ENCODE measurements at regions not wholly inside any gene's neighbourhood (a gene's known extent, or its start where the extent isn't known, plus 50 kb on each side); places are given as distances from the start of the nearest gene placed in this dataset.
A peak's percentile ranks its signal among the peaks of the same experiment; 100 is the strongest.
"Not testable (repeated sequence)": the region's sequence is repeated elsewhere in the genome, so short reads cannot be mapped to it uniquely, and the experiment has no call there.

DNA sequence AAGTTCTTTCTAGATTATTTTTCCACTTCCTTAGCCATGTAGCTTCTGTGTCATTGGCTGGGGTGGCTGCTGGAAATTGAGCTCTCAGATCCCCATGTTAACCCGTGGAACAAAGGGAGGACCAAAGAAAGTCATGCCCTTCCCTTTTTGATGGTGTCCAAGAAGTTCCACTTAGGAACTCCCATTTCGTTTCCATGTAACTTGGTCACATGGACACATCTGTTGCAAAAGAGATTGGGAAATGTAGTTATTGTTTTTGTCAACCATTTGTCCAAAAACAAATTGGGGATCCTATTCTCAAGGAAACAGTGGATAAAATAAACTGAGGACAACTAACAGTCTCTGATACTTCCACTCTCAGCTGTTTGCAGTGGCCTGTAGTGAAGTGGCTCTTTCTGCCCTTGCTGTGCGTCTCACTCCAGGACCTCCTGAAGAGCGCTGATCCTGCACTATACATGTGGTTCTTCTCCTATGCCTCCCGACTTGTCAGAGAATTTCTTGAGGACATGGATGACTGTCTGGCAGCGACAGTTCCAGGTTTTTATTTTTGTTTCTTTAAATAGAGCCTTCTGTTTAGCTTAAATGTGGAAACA is 125.3 kb upstream of the LNX1 start:
- no peak for DNase-seq (ENCODE audit: low read depth)

DNA sequence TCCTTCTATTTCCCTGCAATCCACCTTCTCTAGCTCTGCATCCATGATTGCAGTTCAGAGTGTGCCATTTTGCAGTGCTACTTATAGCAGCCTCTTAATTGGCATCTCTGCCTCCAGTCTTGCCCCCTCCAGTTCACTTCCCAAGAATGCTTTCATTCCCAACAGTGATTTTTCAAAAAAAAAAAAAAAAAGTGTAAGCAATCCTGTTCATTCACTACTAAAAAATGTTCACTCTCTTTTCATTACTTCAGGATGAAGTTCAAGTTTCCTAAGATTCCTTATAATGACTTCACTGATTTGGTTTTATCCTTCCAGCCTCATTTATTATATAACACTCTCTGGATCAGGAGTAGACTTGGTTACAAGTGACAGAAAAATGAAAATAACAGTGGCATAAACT is 124.7 kb upstream of the LNX1 start:
- DNase-seq (ENCODE audit: low read depth), result no peak

DNA sequence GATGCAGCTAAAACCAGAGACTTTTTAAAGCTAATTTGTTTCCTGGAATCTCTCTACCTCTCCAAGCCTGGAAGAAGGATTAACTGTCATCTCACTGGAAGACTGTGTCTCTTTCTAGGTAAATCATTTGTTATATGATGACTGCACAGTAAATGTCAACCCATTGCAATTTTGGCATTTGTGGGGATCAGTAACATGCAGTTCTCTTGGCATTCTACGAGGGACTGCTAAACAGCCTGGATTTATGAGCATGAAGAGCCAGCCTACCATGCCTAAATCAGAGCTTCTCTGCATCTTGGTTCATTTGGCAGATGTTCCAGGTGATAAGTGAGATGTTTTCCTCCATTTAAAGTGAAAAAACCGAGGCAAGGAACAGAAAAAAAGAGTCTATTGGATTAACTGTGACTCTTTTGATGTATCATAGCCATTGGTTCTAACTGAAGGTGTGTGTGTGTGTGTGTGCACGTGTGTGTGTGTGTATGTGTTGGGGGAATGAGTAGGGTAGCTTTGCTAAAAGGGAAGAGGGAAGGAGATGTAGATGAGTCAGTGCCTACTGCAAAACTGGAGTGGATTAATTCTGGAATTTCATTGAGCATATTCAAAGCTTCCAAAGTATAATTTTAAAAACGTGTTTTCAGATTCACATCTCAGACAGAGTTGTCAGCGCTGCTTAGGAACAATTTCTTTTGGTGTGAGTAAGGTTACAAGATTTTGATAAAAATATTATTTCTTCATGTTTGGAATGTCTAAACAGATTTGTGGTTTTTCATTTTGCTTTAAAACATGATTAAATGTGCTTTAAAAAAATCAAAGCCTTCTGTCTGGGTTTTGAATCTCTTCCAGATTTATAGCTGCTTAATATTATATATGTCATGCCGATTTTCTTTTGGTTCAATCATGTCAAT is 123.2 kb upstream of the LNX1 start:
- no peak for DNase-seq (ENCODE audit: low read depth)

GRCh38 chr4:53713767-53714166 is 122.5 kb upstream of the LNX1 start:
- DNase-seq (ENCODE audit: low read depth), result no peak

- no peak for DNase-seq (ENCODE audit: low read depth)
Measured at GRCh38 chr4:53713296-53713695, 122.0 kb upstream of the LNX1 start.

DNA sequence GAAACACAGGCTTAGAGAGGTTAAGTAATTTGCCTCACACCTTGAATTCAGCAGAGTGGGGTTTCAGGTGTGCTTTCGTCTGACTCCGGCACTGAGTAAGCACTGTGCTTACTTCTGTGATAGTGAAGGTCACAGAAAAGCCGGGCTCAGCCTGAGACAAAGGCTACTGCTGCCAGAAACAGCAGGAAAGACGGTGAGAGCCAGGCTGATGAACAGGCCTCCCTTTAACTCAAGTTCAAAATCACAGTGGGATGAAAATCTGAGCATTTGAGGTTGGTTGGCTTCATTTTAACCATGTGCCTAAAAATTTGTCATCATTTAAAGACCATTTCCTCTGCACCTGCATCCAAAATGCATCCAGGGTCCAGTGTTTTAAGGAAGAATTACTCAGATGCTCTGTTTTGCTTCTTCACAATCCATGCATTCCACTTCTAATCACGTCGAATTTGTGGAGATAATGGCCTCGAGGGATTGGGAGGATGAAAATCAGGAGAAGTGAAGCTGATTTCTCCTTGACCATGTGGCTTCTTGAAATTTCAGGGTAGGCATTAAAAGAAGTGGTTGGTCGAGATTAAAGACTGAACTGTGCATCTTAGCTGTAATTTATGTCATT is 121.2 kb upstream of the LNX1 start:
- DNase-seq (ENCODE audit: low read depth), result no peak

DNA sequence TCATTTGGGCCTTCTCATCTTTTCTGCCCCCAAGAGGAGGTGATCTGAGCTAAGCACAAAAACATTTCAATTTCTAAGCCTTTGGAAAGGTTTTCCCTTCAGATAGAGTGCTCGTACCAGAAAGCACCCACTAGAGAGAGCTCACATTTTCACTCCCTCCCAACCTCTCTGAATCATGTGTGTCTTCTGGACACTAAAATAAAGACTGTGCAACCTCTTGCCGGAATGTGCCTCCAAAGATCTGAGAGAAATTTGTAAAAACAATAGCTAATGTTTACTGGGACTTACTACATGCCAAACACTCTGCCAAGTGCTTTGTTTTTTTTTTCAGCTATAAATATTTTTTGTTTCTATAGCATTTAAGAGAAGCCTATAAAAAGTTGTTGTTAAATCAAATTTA is 120.6 kb upstream of the LNX1 start:
- DNase-seq (ENCODE audit: low read depth), result no peak

DNA sequence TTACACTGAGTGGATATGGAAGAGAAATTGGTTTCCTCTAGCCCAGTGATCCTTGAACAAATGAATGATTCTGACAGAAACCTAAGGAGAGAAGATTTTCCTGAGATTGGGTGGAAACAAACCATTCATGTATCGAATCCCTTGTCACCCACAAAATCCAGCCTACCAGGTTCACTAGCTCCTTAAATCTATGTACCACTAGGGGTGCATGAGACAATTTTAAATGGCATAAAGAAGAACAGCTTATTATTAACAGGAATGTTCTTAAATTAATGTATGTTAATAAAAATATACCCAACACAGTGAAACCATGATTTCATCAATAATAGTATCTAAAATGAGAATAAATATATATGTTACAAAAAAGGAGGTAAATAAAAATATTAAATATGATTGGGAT is 118.4 kb upstream of the LNX1 start:
- no peak for DNase-seq (ENCODE audit: low read depth)

DNA sequence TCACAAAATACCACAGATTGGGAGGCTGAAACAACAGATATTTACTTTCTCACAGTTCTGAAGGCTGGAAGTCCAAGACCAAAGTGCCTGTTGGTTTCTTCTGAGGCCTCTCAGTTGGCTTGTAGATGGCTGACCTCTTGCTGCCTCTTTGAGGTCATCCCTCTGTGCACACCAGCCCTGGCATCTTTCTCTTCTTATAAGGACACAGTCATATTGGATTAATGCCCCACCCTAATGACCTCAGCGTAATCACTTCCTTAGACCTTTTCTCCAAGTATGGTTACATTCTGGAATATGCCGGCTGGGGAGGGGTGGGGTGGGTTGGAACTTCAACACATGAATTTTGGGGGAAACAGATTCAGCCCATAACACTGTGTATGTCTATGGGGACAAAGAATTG is 116.2 kb upstream of the LNX1 start:
- no peak for DNase-seq (ENCODE audit: low read depth)

GRCh38 chr4:53706422-53707032 is 115.2 kb upstream of the LNX1 start:
- peak; percentile 61 for DNase-seq (ENCODE audit: low read depth)

- DNase-seq (ENCODE audit: low read depth), result no peak
Measured at GRCh38 chr4:53705972-53706371, 114.7 kb upstream of the LNX1 start.

DNA sequence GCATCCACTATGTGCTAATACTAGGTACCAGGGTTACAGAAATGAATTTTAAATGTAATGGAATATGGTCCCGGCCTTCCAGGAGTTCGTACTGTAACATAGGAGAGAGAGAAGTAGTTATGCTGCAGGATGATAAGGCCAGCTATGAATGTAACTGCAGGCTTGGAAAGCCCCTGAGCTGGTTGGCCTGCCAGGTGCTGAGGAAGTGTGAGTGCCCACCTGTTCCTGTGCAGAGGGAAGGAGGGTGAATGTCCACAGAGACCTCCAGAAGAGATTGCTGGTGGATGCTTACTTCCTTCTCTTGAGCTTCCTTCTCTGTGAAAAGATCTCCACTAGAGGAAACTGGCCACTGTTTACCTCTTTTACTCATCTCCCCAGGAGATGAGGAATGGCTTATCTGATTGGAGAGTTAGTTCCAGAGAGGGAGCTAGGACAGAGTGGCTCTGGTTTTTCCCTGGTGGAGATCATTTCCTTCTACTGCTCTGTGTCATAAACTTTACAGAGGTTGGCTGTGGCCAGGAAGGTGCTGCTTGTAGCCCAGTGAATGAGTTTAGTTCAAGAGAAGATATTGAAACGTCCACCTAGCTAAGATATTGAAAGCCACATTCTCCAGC is 114.0 kb upstream of the LNX1 start:
- DNase-seq (ENCODE audit: low read depth), result no peak

DNA sequence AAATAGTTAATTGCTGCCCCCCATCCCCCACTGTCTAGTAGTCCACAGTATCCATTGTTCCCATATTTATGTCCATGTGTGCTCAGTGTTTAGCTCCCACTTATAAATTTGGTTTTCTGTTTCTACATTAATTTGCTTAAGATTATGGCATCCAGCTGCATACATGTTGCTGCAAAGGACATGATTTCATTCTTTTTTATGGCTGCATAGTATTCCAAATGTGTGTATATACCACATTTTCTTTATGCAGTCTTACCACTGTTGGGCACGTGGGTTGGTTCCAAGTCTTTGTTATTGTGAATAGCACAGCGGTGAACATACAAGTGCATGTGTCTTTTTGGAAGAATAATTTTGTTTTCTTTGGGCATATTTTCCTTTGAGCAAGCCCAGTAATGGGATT is 113.0 kb upstream of the LNX1 start:
- no peak for DNase-seq (ENCODE audit: low read depth)

DNA sequence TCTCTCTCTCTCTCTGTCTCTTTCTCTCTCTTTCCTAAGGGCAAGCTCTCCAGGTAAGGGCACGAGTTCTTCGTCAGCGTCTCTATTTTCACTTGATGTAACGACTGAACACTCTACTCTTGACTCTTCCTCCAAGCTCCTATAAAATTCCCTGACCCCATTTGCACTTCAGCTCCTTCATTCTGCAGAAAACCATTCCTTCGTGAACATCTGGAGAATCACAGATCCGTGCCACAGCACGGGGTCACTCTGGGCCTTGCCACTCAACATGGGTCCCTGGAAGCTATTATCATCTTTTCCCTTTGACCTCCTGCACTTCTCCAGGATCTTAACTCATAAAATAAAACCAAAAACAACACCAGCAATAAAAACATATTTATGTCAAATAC is 112.0 kb upstream of the LNX1 start:
- no peak for DNase-seq (ENCODE audit: low read depth)

- DNase-seq (ENCODE audit: low read depth), result peak; percentile 59
Measured at GRCh38 chr4:53702334-53703266, 111.3 kb upstream of the LNX1 start.

- not testable (repeated sequence) for DNase-seq (ENCODE audit: low read depth)
Measured at GRCh38 chr4:53701260-53701659, 110.0 kb upstream of the LNX1 start.

DNA sequence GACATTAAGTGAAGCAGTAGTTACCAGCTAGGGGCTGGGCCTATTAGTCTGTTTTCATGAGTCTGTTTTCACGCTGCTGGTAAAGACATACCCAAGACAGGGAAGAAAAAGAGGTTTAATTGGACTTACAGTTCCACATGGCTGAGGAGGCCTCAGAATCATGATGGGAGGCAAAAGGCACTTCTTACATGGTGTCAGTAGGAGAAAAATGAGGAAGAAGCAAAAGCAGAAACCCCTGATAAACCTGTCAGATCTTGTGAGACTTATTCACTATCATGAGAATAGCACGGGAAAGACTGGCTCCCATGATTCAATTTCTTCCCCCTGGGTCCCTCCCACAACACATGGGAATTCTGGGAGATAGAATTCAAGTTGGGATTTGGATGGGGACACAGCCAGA is 108.0 kb upstream of the LNX1 start:
- not testable (repeated sequence) for DNase-seq (ENCODE audit: low read depth)

GRCh38 chr4:53697016-53697685 is 105.9 kb upstream of the LNX1 start:
- peak; percentile 16 for DNase-seq (ENCODE audit: low read depth)

DNA sequence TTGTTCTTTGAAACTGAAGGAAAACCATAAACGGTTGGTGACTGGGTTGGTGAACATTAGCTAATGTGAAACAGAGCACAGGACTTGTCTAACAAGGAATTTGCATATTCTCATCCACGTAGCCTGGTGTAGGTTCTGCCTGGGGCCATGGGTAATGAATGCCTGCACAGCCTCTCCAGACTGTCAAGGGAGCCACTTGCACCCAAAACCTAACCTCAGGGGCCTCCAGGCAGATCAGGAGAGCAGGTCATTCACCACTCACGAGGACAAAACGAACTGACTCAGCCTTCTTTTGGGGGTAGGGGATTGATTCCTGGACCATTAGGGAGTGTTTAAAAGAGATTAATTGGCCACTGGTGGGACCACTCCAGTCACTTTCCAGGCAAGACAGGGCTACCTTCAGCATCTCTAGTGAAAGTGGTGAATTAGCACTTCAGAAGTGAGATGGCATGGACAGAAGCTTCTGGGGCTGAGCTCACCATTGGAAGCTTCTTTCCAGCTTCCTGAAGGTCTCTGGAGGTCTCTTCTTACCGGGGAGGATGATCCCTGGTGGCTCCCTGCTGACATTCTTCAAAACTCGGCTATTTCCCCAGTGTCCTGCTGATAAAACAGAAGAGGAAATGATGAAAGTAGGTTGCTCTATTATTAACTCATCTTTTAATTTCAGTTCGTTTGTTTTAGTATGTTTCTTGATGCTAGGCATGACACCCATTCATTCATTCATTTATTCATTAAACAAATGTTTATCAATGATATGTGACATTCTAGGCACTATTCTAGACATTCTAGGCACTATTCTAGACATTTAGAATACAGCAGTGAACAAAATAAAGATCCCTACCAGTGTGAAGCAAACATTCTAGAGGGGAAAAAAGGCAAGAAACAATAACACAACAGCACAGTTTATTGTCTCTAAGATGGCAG is 104.5 kb upstream of the LNX1 start:
- peak; percentile 93 for DNase-seq (ENCODE audit: low read depth)

Data from renal cortical epithelial cell (primary cell).